HG02571 (cell line): ENCODE measurements at regions not wholly inside any gene's neighbourhood (a gene's known extent, or its start where the extent isn't known, plus 50 kb on each side); places are given as distances from the start of the nearest gene placed in this dataset.
"Not testable (repeated sequence)": the region's sequence is repeated elsewhere in the genome, so short reads cannot be mapped to it uniquely, and the experiment has no call there.

Source experiments
- ATAC-seq: cut with Tn5 transposase; IDR thresholded peaks from one replicate; pipeline ENCODE4 v1.9.1; 2021; ENCODE audit warnings: mild to moderate bottlenecking, moderate library complexity; ENCODE audit not compliant: unreplicated experiment

GRCh38 chr17:5943982-5944381 is 126.2 kb upstream of the WSCD1 start:
- no peak for ATAC-seq

GRCh38 chr17:5947701-5948180 is 122.4 kb upstream of the WSCD1 start:
- ATAC-seq: no peak

GRCh38 chr17:5948811-5949210 is 121.4 kb upstream of the WSCD1 start:
- no peak for ATAC-seq

- no peak for ATAC-seq
These were observed 119.3 kb upstream of the WSCD1 start for GRCh38 chr17:5950878-5951277.

- no peak for ATAC-seq
These were observed 118.3 kb upstream of the WSCD1 start for GRCh38 chr17:5951912-5952311.

- no peak for ATAC-seq
These were observed 117.7 kb upstream of the WSCD1 start for GRCh38 chr17:5952518-5952917.

- no peak for ATAC-seq
These were observed 114.4 kb upstream of the WSCD1 start for GRCh38 chr17:5955764-5956163.

GRCh38 chr17:5958850-5959249 is 111.3 kb upstream of the WSCD1 start:
- no peak for ATAC-seq

- no peak for ATAC-seq
These were observed 107.8 kb upstream of the WSCD1 start for GRCh38 chr17:5962371-5962770.

GRCh38 chr17:5971969-5972368 is 98.2 kb upstream of the WSCD1 start:
- ATAC-seq: no peak

GRCh38 chr17:5973410-5973809 is 96.8 kb upstream of the WSCD1 start:
- ATAC-seq: no peak

- no peak for ATAC-seq
These were observed 94.5 kb upstream of the WSCD1 start for GRCh38 chr17:5975661-5976060.

GRCh38 chr17:5976251-5976650 is 93.9 kb upstream of the WSCD1 start:
- no peak for ATAC-seq

- no peak for ATAC-seq
These were observed 91.7 kb upstream of the WSCD1 start for GRCh38 chr17:5978496-5978895.

- ATAC-seq: no peak
These were observed 89.2 kb upstream of the WSCD1 start for GRCh38 chr17:5980941-5981340.

- ATAC-seq: no peak
These were observed 83.5 kb upstream of the WSCD1 start for GRCh38 chr17:5986644-5987043.

- no peak for ATAC-seq
These were observed 69.8 kb upstream of the WSCD1 start for GRCh38 chr17:6000426-6000825.

GRCh38 chr17:6003221-6003620 is 67.0 kb upstream of the WSCD1 start:
- ATAC-seq: not testable (repeated sequence)

GRCh38 chr17:6005939-6006338 is 64.2 kb upstream of the WSCD1 start:
- no peak for ATAC-seq

GRCh38 chr17:6011206-6011605 is 59.0 kb upstream of the WSCD1 start:
- ATAC-seq: no peak

GRCh38 chr17:6018788-6019187 is 51.4 kb upstream of the WSCD1 start:
- no peak for ATAC-seq

- no peak for ATAC-seq
These were observed 50.2 kb upstream of the WSCD1 start for GRCh38 chr17:6019959-6020358.

- no peak for ATAC-seq
These were observed 49.7 kb upstream of the WSCD1 start for GRCh38 chr17:6020376-6021010.
